SU-DHL-6 (cell line): ENCODE measurements at regions not wholly inside any gene's neighbourhood (a gene's known extent, or its start where the extent isn't known, plus 50 kb on each side); places are given as distances from the start of the nearest gene placed in this dataset.

Source experiments
- H2AFZ ChIP-seq: fragments of 200-600 bp; sonication (generic); 2 replicates; pipeline ENCODE4 v1.6.1; 2014; ENCODE audit warnings: low read depth, mild to moderate bottlenecking, moderate library complexity, mixed read lengths, antibody characterized with exemption, low read length; ENCODE audit not compliant: severe bottlenecking
- H3F3A ChIP-seq: fragments of 200-600 bp; shearing (Covaris generic); 2 replicates; pipeline ENCODE4 v1.6.0; 2016; ENCODE audit warnings: antibody characterized with exemption, mild to moderate bottlenecking; ENCODE audit not compliant: insufficient read depth
- H3K27ac ChIP-seq: fragments of 200-600 bp; sonication (generic); 2 replicates; pipeline ENCODE4 v1.5.1; 2016; ENCODE audit warnings: low read depth, mild to moderate bottlenecking, low read length, moderate library complexity, mixed read lengths
- H3K27me3 ChIP-seq: fragments of 200-600 bp; sonication (generic), shearing (Covaris generic); 2 replicates; pipeline ENCODE4 v1.6.0; 2014; ENCODE audit warnings: mild to moderate bottlenecking, low read length
- H3K36me3 ChIP-seq: fragments of 200-600 bp; sonication (generic); 2 replicates; pipeline ENCODE4 v1.6.1; 2014; ENCODE audit warnings: mild to moderate bottlenecking, low read length, mixed read lengths
- H3K4me2 ChIP-seq: fragments of 300-600, 200-600 bp; shearing (Covaris generic), sonication (generic); 2 replicates; pipeline ENCODE4 v1.6.0; 2014; ENCODE audit warnings: low read length, low read depth, mild to moderate bottlenecking; ENCODE audit not compliant: poor library complexity, severe bottlenecking
- H3K4me3 ChIP-seq: fragments of 200-600 bp; sonication (generic); 2 replicates; pipeline ENCODE4 v1.5.1; 2014; ENCODE audit warnings: antibody characterized with exemption, low read length, mild to moderate bottlenecking, mixed read lengths; ENCODE audit not compliant: insufficient read depth, poor library complexity, severe bottlenecking
- H3K79me2 ChIP-seq: fragments of 200-600 bp; sonication (generic); 2 replicates; pipeline ENCODE4 v1.6.1; 2014; ENCODE audit warnings: mild to moderate bottlenecking, low read length, moderate library complexity; ENCODE audit not compliant: insufficient read depth
- H3K9ac ChIP-seq: fragments of 200-600 bp; sonication (generic); 2 replicates; pipeline ENCODE4 v1.7.0; 2014; ENCODE audit warnings: mild to moderate bottlenecking, low read length
- H3K9me2 ChIP-seq: fragments of 200-600 bp; sonication (generic); replicated peaks from 2 replicates; pipeline ENCODE4 v1.6.1; 2014; ENCODE audit warnings: low read length; ENCODE audit not compliant: insufficient read depth
- H3K9me3 ChIP-seq: fragments of 200-600 bp; sonication (generic); 2 replicates; pipeline ENCODE4 v1.6.1; 2014; ENCODE audit warnings: low read length, mixed read lengths; ENCODE audit not compliant: insufficient read depth
- H4K20me1 ChIP-seq: fragments of 200-600 bp; sonication (generic); 2 replicates; pipeline ENCODE4 v1.6.1; 2014; ENCODE audit warnings: low read depth, mild to moderate bottlenecking, antibody characterized with exemption, low read length, moderate library complexity, mixed read lengths
- EZH2phosphoT487 ChIP-seq: fragments of 200-600 bp; sonication (generic), shearing (Covaris generic); conservative IDR thresholded peaks from 2 replicates; pipeline ENCODE4 v1.6.1; 2018; ENCODE audit warnings: mild to moderate bottlenecking, antibody characterized with exemption, low read length, moderate library complexity, mixed read lengths
- TF ChIP-seq, protein P1 (sequence below): fragments of 200-600 bp; sonication (generic); IDR thresholded peaks from one replicate; pipeline ENCODE4 v1.5.1; 2017; ENCODE audit warnings: antibody characterized with exemption, mild to moderate bottlenecking, low read length, moderate library complexity; ENCODE audit not compliant: insufficient read depth, poor library complexity, severe bottlenecking

- H3K9me3 ChIP-seq = no peaks in the 10 kb centered on the region
- H3K4me2 ChIP-seq = no peak overlapping the region
- no peak overlapping the region for H2AFZ ChIP-seq
- H3K27me3 ChIP-seq = no peaks in the 10 kb centered on the region
- TF ChIP-seq, protein P1, sequence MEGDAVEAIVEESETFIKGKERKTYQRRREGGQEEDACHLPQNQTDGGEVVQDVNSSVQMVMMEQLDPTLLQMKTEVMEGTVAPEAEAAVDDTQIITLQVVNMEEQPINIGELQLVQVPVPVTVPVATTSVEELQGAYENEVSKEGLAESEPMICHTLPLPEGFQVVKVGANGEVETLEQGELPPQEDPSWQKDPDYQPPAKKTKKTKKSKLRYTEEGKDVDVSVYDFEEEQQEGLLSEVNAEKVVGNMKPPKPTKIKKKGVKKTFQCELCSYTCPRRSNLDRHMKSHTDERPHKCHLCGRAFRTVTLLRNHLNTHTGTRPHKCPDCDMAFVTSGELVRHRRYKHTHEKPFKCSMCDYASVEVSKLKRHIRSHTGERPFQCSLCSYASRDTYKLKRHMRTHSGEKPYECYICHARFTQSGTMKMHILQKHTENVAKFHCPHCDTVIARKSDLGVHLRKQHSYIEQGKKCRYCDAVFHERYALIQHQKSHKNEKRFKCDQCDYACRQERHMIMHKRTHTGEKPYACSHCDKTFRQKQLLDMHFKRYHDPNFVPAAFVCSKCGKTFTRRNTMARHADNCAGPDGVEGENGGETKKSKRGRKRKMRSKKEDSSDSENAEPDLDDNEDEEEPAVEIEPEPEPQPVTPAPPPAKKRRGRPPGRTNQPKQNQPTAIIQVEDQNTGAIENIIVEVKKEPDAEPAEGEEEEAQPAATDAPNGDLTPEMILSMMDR = no peak
- no peak for TF ChIP-seq EZH2phosphoT487
- H4K20me1 ChIP-seq = no peaks in the 10 kb centered on the region
- H3K9me2 ChIP-seq = no peaks in the 10 kb centered on the region
- no peaks in the 10 kb centered on the region for H3K79me2 ChIP-seq
- no peak overlapping the region for H3K4me3 ChIP-seq
- no peaks in the 10 kb centered on the region for H3K36me3 ChIP-seq
- H3K9ac ChIP-seq = no peak overlapping the region
- no peak overlapping the region for H3K27ac ChIP-seq
- H3F3A ChIP-seq = no peaks in the 10 kb centered on the region
Observed at GRCh38 chr15:37788330-37788729, 146.1 kb upstream of the TMCO5A start.

DNA sequence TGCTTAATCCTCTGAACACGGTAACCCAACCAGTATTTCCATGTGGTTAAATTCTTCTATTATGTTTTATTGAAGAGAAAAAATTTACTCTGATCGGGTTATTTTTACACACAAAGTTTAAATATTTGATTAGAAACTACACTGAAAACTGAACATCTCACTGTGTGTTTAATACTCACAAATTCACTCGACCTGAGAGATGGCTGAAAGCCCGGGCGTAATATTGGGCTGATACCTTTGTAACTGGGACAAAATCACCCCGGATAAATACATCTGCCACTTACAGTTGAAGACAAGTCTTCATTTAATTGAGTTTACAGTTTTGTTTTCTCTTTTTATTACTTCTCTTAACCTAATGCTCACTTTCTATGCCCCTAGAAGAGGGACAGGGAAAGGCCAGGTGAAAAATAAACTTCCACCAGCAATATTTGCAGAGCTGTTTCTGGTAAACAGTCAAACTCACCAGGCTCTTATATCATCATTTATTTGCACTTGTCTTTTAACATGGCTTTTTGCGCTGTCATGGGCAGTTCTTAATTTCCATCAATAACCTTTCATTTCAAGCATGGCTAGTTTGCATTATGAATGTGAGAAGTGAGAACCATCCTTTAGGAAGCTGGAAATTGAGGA lies 145.6 kb upstream of the TMCO5A start:
- TF ChIP-seq, protein P1 = no peak
- TF ChIP-seq EZH2phosphoT487 = no peak
- no peaks in the 10 kb centered on the region for H3F3A ChIP-seq
- no peak overlapping the region for H3K9ac ChIP-seq
- no peak overlapping the region for H2AFZ ChIP-seq
- H3K4me3 ChIP-seq = no peak overlapping the region
- no peaks in the 10 kb centered on the region for H3K9me2 ChIP-seq
- H3K9me3 ChIP-seq = no peaks in the 10 kb centered on the region
- no peak overlapping the region for H3K4me2 ChIP-seq
- no peaks in the 10 kb centered on the region for H3K36me3 ChIP-seq
- H4K20me1 ChIP-seq = no peaks in the 10 kb centered on the region
- H3K79me2 ChIP-seq = no peaks in the 10 kb centered on the region
- no peak overlapping the region for H3K27ac ChIP-seq
- no peaks in the 10 kb centered on the region for H3K27me3 ChIP-seq

DNA sequence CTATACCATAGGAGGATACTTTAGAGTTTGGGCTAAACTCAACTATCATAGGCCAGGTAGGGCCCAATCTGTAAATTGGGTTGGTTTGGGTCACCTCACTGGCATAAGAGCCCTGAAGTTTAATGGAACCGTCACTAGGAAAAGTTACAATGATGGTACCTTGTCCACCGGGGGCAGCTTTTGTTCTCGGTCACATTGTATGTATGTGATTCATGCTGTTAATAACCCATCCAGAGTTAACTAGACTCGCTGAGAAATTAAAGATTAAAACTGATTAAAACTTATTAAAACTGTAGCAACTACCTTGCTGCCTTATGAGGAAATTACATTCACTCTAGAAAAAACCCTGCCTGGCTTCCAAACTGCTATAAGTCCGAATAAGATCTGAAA lies 145.0 kb upstream of the TMCO5A start:
- no peak overlapping the region for H3K4me2 ChIP-seq

More for the DNA sequence above, 145.0 kb upstream of the TMCO5A start:
- no peak overlapping the region for H3K27ac ChIP-seq
- H3K36me3 ChIP-seq = no peaks in the 10 kb centered on the region
- no peaks in the 10 kb centered on the region for H4K20me1 ChIP-seq
- H3K9me2 ChIP-seq = no peaks in the 10 kb centered on the region
- H3K4me3 ChIP-seq = no peak overlapping the region
- no peaks in the 10 kb centered on the region for H3K79me2 ChIP-seq
- H3K27me3 ChIP-seq = no peaks in the 10 kb centered on the region
- no peak overlapping the region for H2AFZ ChIP-seq
- no peaks in the 10 kb centered on the region for H3F3A ChIP-seq
- H3K9ac ChIP-seq = no peak overlapping the region
- no peaks in the 10 kb centered on the region for H3K9me3 ChIP-seq
- TF ChIP-seq, protein P1 = no peak
- no peak for TF ChIP-seq EZH2phosphoT487
